NCI-H82 (cell line): ENCODE measurements at regions not wholly inside any gene's neighbourhood (a gene's known extent, or its start where the extent isn't known, plus 50 kb on each side); places are given as distances from the start of the nearest gene placed in this dataset.
"Not testable (repeated sequence)": the region's sequence is repeated elsewhere in the genome, so short reads cannot be mapped to it uniquely, and the experiment has no call there.

Source experiments
- DNase-seq: peaks from one replicate; lab custom pipeline; 2025; lab: John Stamatoyannopoulos, UW

GRCh38 chr20:11976966-11977365 lies 59.3 kb downstream of the BTBD3 start:
- DNase-seq: peak; percentile 23

- no peak for DNase-seq
Measured at GRCh38 chr20:11978496-11978895, 60.8 kb downstream of the BTBD3 start.

- no peak for DNase-seq
Measured at GRCh38 chr20:11979306-11979990, 61.8 kb downstream of the BTBD3 start.

- no peak for DNase-seq
Measured at GRCh38 chr20:11980263-11980662, 62.6 kb downstream of the BTBD3 start.

- no peak for DNase-seq
Measured at GRCh38 chr20:11981366-11981947, 63.8 kb downstream of the BTBD3 start.

GRCh38 chr20:11982289-11982954 lies 64.7 kb downstream of the BTBD3 start:
- DNase-seq: no peak

GRCh38 chr20:11982955-11983470 lies 65.3 kb downstream of the BTBD3 start:
- DNase-seq: no peak

GRCh38 chr20:11986954-11987353 lies 69.3 kb downstream of the BTBD3 start:
- no peak for DNase-seq

- DNase-seq: no peak
Measured at GRCh38 chr20:11987526-11987925, 69.8 kb downstream of the BTBD3 start.

GRCh38 chr20:11989018-11989771 lies 71.5 kb downstream of the BTBD3 start:
- DNase-seq: peak; percentile 82

- no peak for DNase-seq
Measured at GRCh38 chr20:11992426-11992825, 74.7 kb downstream of the BTBD3 start.

GRCh38 chr20:11993886-11994461 lies 76.3 kb downstream of the BTBD3 start:
- peak; percentile 81 for DNase-seq

GRCh38 chr20:11995805-11996567 lies 78.3 kb downstream of the BTBD3 start:
- peak; percentile 28 for DNase-seq

GRCh38 chr20:12004776-12005175 lies 87.1 kb downstream of the BTBD3 start:
- DNase-seq: not testable (repeated sequence)

GRCh38 chr20:12012241-12013222 lies 94.8 kb downstream of the BTBD3 start:
- peak; percentile 79 for DNase-seq

- no peak for DNase-seq
Measured at GRCh38 chr20:12014276-12014675, 96.6 kb downstream of the BTBD3 start.

GRCh38 chr20:12014736-12015135 lies 97.0 kb downstream of the BTBD3 start:
- no peak for DNase-seq

GRCh38 chr20:12016291-12016690 lies 98.6 kb downstream of the BTBD3 start:
- peak; percentile 19 for DNase-seq

- no peak for DNase-seq
Measured at GRCh38 chr20:12019715-12020114, 102.0 kb downstream of the BTBD3 start.

- DNase-seq: no peak
Measured at GRCh38 chr20:12020846-12021245, 103.2 kb downstream of the BTBD3 start.
